Ovary (tissue), 3 donors: ENCODE measurements at regions not wholly inside any gene's neighbourhood (a gene's known extent, or its start where the extent isn't known, plus 50 kb on each side); places are given as distances from the start of the nearest gene placed in this dataset.

Experiments
- EP300 ChIP-seq: sonication (generic); formaldehyde crosslinking; IDR thresholded peaks from one replicate; pipeline ENCODE4 v1.6.1; 2017; ENCODE audit warnings: antibody characterized with exemption
- POLR2A ChIP-seq: fragments of 450-650 bp; IDR thresholded peaks from one replicate; pipeline ENCODE4 v1.6.1; 2017; ENCODE audit warnings: antibody characterized with exemption, mild to moderate bottlenecking, moderate library complexity
- TF ChIP-seq, protein P1 (sequence below), 3 donors: fragments of 450-650 bp in 2 of 3; fragments of 200-600 bp in 1 of 3; IDR thresholded peaks; one replicate each; pipeline versions ENCODE4 v1.5.1 to v1.8.0; 2016 to 2022; ENCODE audit warnings: antibody characterized with exemption in 3 of 3, mild to moderate bottlenecking in 1 of 3
- donor health status: DM: no; HTN: no; CAD: no.

DNA sequence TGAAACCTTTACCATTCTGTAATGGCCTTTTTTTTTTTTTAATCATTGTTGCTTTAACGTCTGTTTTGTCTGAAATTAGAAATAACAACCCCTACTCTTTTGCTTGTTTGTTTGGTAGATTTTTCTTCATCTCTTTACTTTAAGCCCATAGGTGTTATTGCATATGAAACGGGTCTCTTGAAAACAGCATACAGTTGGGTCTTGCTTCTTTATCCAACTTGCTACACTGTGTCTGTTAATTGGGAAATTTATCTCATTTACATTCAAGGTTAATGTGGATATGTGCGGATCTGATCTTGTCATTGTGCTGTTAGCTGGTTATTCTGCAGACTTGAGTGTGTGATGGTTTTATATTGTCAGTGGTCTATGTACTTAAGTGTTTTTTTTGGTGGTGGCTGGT is 78.9 kb upstream of the COP1 start:
- no peak for TF ChIP-seq EP300
- TF ChIP-seq, protein P1, sequence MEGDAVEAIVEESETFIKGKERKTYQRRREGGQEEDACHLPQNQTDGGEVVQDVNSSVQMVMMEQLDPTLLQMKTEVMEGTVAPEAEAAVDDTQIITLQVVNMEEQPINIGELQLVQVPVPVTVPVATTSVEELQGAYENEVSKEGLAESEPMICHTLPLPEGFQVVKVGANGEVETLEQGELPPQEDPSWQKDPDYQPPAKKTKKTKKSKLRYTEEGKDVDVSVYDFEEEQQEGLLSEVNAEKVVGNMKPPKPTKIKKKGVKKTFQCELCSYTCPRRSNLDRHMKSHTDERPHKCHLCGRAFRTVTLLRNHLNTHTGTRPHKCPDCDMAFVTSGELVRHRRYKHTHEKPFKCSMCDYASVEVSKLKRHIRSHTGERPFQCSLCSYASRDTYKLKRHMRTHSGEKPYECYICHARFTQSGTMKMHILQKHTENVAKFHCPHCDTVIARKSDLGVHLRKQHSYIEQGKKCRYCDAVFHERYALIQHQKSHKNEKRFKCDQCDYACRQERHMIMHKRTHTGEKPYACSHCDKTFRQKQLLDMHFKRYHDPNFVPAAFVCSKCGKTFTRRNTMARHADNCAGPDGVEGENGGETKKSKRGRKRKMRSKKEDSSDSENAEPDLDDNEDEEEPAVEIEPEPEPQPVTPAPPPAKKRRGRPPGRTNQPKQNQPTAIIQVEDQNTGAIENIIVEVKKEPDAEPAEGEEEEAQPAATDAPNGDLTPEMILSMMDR (IDR thresholded peaks at IDR 0.05), result no peak
- TF ChIP-seq POLR2A, result no peak
